ENCODE measurements at regions not wholly inside any gene's neighbourhood (a gene's known extent, or its start where the extent isn't known, plus 50 kb on each side); places are given as distances from the start of the nearest gene placed in this dataset.

DNA sequence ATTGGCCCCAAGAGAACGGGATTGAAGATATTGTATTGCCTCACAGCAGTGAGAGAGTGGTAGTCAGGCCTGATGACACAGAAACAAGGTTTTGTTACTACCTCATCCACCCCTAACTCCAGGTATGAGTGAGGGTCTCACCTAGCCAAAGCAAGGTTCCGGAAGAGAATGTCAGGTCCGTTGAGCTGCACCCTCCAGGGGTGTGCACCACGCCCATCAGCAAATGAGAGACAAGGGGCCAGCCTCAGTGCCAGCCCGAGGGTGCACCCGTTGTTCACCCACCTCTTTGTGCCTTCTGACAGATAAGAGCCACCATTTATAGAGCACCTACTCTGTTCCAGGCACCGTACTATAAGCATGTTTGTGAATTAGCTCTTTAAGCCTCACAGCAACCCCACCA lies 121.9 kb upstream of the IPO9 start:
- no peak overlapping the region for H3K27ac ChIP-seq
- no peak for TF ChIP-seq ZFX (IDR thresholded peaks at IDR 0.05; ENCODE audit: borderline replicate concordance)
- TF ChIP-seq, protein P1, sequence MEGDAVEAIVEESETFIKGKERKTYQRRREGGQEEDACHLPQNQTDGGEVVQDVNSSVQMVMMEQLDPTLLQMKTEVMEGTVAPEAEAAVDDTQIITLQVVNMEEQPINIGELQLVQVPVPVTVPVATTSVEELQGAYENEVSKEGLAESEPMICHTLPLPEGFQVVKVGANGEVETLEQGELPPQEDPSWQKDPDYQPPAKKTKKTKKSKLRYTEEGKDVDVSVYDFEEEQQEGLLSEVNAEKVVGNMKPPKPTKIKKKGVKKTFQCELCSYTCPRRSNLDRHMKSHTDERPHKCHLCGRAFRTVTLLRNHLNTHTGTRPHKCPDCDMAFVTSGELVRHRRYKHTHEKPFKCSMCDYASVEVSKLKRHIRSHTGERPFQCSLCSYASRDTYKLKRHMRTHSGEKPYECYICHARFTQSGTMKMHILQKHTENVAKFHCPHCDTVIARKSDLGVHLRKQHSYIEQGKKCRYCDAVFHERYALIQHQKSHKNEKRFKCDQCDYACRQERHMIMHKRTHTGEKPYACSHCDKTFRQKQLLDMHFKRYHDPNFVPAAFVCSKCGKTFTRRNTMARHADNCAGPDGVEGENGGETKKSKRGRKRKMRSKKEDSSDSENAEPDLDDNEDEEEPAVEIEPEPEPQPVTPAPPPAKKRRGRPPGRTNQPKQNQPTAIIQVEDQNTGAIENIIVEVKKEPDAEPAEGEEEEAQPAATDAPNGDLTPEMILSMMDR (IDR thresholded peaks at IDR 0.05), result no peak

DNA sequence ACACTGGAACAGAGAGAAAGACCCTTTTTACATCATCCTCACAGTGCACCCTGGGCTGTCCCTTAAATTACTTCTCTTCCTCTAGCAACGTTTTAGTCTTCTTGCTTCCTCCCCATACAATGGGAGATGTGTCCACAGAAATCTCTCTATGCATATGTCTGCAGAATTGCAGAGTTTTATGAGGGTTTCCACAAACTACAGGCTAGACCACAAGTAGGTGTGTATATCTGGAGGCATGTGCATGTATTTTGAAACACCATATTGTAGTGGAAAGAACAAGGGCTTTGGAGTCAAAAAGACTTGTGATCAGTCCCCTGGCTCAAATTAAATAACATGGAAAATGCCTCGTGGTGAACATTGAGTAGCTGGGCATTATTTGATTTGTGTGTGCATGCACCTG lies 121.3 kb upstream of the IPO9 start:
- no peak overlapping the region for H3K27ac ChIP-seq
- TF ChIP-seq, protein P1 (IDR thresholded peaks at IDR 0.05), result no peak
- TF ChIP-seq ZFX (IDR thresholded peaks at IDR 0.05; ENCODE audit: borderline replicate concordance), result no peak

DNA sequence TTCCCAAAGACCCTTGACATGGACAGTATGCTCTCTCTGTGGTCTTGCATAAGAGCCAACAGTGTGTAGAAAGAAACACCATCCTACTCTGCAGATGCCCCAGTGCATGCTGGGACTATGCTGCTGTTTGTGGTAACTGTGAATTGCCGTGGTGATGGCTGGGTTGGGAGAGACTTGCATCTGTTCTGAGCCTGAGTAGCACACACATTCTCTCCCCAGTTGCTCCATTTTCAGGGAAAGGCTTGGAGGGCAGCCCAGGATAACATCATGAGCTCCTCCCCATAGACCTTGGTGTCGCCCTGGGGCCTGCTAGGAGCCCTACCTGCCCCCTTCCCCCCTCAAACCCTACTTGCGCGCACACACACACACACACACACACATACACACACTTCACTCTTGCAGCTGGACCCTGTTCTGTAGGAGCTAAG lies 120.9 kb upstream of the IPO9 start:
- no peak for TF ChIP-seq ZFX (IDR thresholded peaks at IDR 0.05; ENCODE audit: borderline replicate concordance)
- TF ChIP-seq, protein P1 (IDR thresholded peaks at IDR 0.05), result no peak
- H3K27ac ChIP-seq, result no peak overlapping the region

DNA sequence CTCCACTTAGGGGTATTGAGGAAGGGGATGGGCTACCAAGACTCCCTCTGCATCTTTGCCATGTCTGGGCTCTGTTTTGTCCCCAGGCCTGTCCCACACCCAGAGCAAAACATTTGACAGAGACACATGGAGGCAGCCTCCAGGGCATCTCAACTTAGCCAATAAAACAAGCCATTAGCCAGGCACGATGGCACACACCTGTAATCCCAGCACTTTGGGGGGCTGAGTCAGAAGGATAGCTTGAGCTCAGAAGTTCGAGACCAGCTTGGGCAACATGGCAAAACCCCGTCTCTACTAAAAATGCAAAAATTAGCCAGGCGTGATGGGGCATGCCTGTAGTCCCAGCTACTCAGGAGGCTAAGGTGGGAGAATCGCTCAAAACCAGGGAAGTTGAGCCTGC lies 120.3 kb upstream of the IPO9 start:
- H3K27ac ChIP-seq, result no peak overlapping the region

DNA sequence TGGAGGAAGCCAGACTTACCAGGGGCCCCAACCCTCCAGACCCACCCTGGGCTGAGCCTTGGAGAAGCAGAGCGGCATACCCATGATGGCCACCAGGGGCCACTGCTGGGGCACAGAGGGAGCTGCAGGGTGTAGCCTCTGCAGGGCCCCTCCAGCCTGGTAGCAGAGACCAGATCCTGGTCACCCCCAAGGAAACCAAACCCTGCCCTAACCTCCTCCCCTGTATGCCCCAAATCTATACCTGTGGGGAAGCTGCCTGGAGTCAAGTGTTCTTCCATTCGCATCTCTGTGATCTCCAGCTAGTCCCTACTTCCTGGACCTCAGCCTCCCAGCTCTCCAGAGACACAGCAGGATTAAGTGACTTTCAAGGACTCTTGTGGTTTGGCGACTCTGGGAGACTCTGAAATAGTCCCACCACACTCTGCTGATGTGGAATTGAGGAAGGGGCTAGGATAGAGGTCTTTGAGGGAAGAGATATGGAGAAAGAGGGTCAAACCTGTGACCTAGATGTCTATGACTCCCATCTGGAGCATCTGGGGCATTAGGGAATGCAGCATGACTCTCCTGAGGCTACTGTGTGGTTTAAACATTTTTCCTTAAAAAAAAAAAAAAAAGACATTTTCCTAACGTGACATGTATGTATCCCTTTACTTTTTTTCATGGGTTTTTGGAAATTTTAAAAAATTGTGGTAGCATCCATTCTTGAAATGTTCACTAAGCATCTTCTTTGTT lies 119.2 kb upstream of the IPO9 start:
- TF ChIP-seq ZFX (IDR thresholded peaks at IDR 0.05; ENCODE audit: borderline replicate concordance), result no peak
- TF ChIP-seq, protein P1 (IDR thresholded peaks at IDR 0.05), result peak; percentile 98
- H3K27ac ChIP-seq, result no peak overlapping the region

More for the DNA sequence above, 120.3 kb upstream of the IPO9 start:
- TF ChIP-seq ZFX (IDR thresholded peaks at IDR 0.05; ENCODE audit: borderline replicate concordance), result no peak
- TF ChIP-seq, protein P1 (IDR thresholded peaks at IDR 0.05), result no peak

DNA sequence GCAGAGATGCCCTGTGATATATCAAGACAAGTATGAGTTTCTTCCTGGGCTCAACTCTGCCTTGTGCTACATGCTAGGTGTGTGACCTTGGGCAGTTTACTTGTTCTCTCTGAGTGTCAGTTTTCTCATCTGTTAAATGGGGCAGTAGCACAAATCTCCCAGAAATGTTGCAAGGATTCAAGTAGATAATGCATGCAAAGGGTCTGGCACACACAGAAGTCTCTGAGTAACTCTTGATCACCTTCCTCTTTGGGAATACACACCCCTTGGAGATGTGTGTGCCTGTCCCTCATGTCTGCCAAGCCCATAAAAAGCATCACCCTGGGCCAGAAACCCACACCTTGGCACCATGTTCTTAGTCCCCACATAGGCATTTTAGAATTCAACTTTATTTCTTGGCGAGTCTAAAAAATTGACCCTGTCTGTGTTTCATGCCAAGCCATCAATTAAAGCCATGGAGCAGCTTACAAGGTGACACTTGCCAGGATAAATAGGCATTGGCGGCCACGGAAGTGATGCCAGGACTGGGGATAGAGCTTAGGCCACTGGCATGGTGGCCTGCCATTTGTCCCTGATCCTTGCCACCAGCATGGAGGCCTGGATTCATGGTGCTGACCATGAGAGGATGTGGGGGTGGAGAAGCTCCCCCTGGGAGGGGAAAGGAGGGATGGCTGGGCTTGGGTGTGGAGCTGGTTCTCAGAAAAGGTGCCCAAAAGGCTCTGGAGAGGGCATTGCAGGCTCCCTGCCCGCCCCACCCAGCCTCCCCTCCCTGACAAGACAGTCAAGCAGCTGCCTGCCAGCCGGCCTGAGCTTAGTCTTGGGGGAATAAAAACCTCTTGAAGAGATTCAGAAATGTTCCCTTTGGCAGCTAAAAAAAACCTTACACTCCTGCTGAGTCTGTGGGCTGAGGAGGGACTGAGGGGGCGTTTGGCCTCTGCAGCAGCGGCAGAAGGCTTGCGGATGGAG lies 118.0 kb upstream of the IPO9 start:
- no peak overlapping the region for H3K27ac ChIP-seq
- TF ChIP-seq ZFX (IDR thresholded peaks at IDR 0.05; ENCODE audit: borderline replicate concordance), result no peak
- TF ChIP-seq, protein P1 (IDR thresholded peaks at IDR 0.05), result no peak

All from 22Rv1 (cell line).